Caco-2 (cell line): ENCODE measurements at regions not wholly inside any gene's neighbourhood (a gene's known extent, or its start where the extent isn't known, plus 50 kb on each side); places are given as distances from the start of the nearest gene placed in this dataset.
A peak's percentile ranks its signal among the peaks of the same experiment; 100 is the strongest.

Source experiments
- BruUV-seq: library from RNA; stranded (reverse); fragments of 400-500 nt; replicated peaks from 2 replicates; lab custom pipeline; 2021; lab: Mats Ljungman, UMichigan
- CTCF ChIA-PET: fragments of 300-600 bp; sonication (Branson Sonifier 250); formaldehyde crosslinking; loops from one replicate; lab custom pipeline; 2022; ENCODE audit warnings: antibody characterized with exemption; lab: Charles Lee
- POLR2A ChIA-PET: fragments of 300-600 bp; sonication (Branson Sonifier 250); formaldehyde crosslinking; loops from one replicate; lab custom pipeline; 2022; ENCODE audit warnings: antibody characterized with exemption; lab: Charles Lee
- DNase-seq, 2 experiments: peaks; one replicate each; pipeline versions ENCODE4 v3.0.0 to v3.0.0-alpha.2; 2020 to 2022
- H3K27me3 ChIP-seq: replicated peaks from 2 replicates; pipeline ENCODE4 v1.6.0; 2011; ENCODE audit warnings: low read length; ENCODE audit not compliant: control insufficient read depth, insufficient read depth
- H3K36me3 ChIP-seq: 2 replicates; pipeline ENCODE4 v1.5.1; 2011; ENCODE audit warnings: low read length; ENCODE audit not compliant: control insufficient read depth, insufficient read depth
- H3K4me1 ChIP-seq: fragments of 250-450 bp; sonication (Bioruptor Pico); 2 replicates; pipeline ENCODE4 v1.5.1; 2020; ENCODE audit warnings: mild to moderate bottlenecking
- H3K4me3 ChIP-seq: 2 replicates; pipeline ENCODE4 v1.5.1; 2011; ENCODE audit warnings: low read depth, mild to moderate bottlenecking, control low read depth, low read length
- H3K9me3 ChIP-seq: fragments of 250-450 bp; sonication (Bioruptor Pico); 2 replicates; pipeline ENCODE4 v1.5.1; 2020; ENCODE audit warnings: mild to moderate bottlenecking, moderate library complexity
- H3K27ac Mint-ChIP-seq: one replicate; pipeline ENCODE4 v1.8.0; 2022; ENCODE audit warnings: mixed read lengths; ENCODE audit not compliant: unreplicated experiment
- H3K27me3 Mint-ChIP-seq: one replicate; pipeline ENCODE4 v1.8.0; 2022; ENCODE audit warnings: mixed read lengths; ENCODE audit not compliant: insufficient read depth, unreplicated experiment
- H3K36me3 Mint-ChIP-seq: one replicate; pipeline ENCODE4 v1.8.0; 2022; ENCODE audit warnings: mild to moderate bottlenecking, mixed read lengths; ENCODE audit not compliant: insufficient read depth, unreplicated experiment
- H3K4me1 Mint-ChIP-seq: one replicate; pipeline ENCODE4 v1.8.0; 2022; ENCODE audit warnings: low read depth, mixed read lengths; ENCODE audit not compliant: unreplicated experiment
- H3K4me3 Mint-ChIP-seq: one replicate; pipeline ENCODE4 v1.8.0; 2022; ENCODE audit warnings: mild to moderate bottlenecking, moderate library complexity, mixed read lengths; ENCODE audit not compliant: unreplicated experiment
- H3K9me3 Mint-ChIP-seq: one replicate; pipeline ENCODE4 v1.8.0; 2022; ENCODE audit warnings: mixed read lengths; ENCODE audit not compliant: unreplicated experiment
- intact Hi-C: fragments of 100-400 bp; cut with micrococcal nuclease; formaldehyde crosslinking; loops from one replicate; pipeline ENCODE4 v1.10.0; 2022; ENCODE audit not compliant: unreplicated experiment
- TF ChIP-seq, protein P1 (sequence below), 2 experiments: fragments of 200-600 bp in 1 of 2; IDR thresholded peaks; 1 replicate in 1 of 2; 2 replicates in 1 of 2; pipeline versions ENCODE4 v1.5.1 to v1.8.0; 2011 to 2022; ENCODE audit warnings: antibody characterized with exemption in 1 of 2, control low read depth in 1 of 2, inconsistent platforms in 1 of 2, low read depth in 1 of 2, low read length in 1 of 2, mild to moderate bottlenecking in 1 of 2, moderate library complexity in 1 of 2; ENCODE audit not compliant: insufficient read depth in 1 of 2, severe bottlenecking in 1 of 2, unreplicated experiment in 1 of 2

DNA sequence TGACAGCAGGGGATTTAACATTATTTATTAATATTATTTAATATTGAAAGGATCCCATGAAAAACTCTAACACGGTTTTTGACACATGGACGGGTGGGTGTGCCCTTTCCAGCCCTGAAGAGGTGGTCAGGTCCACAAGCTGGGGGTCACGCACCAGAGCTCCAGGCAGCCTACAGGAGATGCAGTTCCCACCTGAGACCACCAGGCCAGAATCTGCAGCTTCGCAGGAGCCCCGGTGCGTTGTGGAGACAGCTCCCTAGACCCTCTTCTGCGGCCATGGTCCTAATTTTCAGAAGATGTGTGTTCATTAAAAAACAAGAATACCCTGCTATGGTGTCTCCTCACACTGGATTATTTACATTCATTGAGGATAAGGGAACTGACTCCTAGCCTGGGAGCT lies 331.1 kb downstream of the C16orf95 start:
- Mint-ChIP-seq H3K9me3 (peaks cover 2% of the 10 kb centered on the region), H3K4me1 (no peaks in the 10 kb centered on the region), H3K36me3 (peaks cover 10% of the 10 kb centered on the region), H3K27ac (no peak overlapping the region), H3K27me3 (peaks cover 2% of the 10 kb centered on the region), H3K4me3 (no peak overlapping the region)
- TF ChIP-seq, protein P1, sequence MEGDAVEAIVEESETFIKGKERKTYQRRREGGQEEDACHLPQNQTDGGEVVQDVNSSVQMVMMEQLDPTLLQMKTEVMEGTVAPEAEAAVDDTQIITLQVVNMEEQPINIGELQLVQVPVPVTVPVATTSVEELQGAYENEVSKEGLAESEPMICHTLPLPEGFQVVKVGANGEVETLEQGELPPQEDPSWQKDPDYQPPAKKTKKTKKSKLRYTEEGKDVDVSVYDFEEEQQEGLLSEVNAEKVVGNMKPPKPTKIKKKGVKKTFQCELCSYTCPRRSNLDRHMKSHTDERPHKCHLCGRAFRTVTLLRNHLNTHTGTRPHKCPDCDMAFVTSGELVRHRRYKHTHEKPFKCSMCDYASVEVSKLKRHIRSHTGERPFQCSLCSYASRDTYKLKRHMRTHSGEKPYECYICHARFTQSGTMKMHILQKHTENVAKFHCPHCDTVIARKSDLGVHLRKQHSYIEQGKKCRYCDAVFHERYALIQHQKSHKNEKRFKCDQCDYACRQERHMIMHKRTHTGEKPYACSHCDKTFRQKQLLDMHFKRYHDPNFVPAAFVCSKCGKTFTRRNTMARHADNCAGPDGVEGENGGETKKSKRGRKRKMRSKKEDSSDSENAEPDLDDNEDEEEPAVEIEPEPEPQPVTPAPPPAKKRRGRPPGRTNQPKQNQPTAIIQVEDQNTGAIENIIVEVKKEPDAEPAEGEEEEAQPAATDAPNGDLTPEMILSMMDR (IDR thresholded peaks at IDR 0.05; ENCODE audit: insufficient read depth in 1 of 2, low read depth in 1 of 2, low read length in 1 of 2, severe bottlenecking in 1 of 2, unreplicated experiment in 1 of 2): no peak
- intact Hi-C loops: no loop called here
- Histone ChIP-seq H3K27me3 (no peaks in the 10 kb centered on the region), H3K9me3 (peaks cover 12% of the 10 kb centered on the region), H3K36me3 (no peaks in the 10 kb centered on the region), H3K4me3 (no peak overlapping the region), H3K4me1 (no peaks in the 10 kb centered on the region)
- ChIA-PET CTCF (no interaction called here), POLR2A (no interaction called here)
- no peak for DNase-seq
- BruUV-seq: no TSS peak

DNA sequence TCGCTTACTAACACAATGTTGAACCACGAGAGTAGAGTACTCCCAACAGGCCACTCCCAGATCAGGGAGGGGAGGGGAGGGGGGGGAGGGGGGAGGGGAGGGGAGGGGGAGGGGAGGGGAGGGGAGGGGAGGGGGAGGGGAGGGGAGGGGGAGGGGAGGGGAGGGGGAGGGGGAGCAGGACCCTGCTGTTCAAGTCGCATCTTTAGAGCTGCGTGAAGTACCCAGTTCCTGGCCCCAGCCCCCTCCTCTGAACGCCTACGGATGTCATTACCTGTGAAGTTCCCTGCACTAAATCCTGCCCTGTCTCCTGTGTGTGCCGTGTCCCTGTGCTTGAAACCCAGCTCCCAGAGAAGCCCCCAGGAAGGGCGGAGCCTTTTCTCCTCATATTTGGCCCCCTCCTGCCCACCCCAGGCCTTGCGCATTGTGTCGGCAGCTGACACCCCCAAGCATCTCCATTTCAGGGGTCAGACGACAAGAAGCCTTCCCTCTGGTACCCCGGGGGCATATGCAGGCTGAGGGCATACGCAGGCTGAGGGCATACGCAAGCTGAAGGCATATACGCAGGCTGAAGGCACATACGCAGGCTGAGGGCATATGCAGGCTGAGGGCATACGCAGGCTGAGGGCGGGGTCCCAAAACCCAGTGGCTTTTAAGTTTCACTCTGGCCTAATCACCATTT lies 330.2 kb downstream of the C16orf95 start:
- Histone ChIP-seq H3K27me3 (no peaks in the 10 kb centered on the region), H3K4me1 (no peaks in the 10 kb centered on the region), H3K9me3 (peaks cover 12% of the 10 kb centered on the region), H3K4me3 (no peak overlapping the region), H3K36me3 (no peaks in the 10 kb centered on the region)
- no TSS peak for BruUV-seq
- H3K27ac Mint-ChIP-seq: no peak overlapping the region
- DNase-seq: no peak
- peaks cover 2% of the 10 kb centered on the region for H3K27me3 Mint-ChIP-seq
- peaks cover 6% of the 10 kb centered on the region for H3K9me3 Mint-ChIP-seq
- intact Hi-C loops: no loop called here
- TF ChIP-seq, protein P1 (IDR thresholded peaks at IDR 0.05; ENCODE audit: insufficient read depth in 1 of 2, low read depth in 1 of 2, low read length in 1 of 2, severe bottlenecking in 1 of 2, unreplicated experiment in 1 of 2): no peak
- H3K4me3 Mint-ChIP-seq: peak overlapping the region; percentile 37
- CTCF ChIA-PET: no interaction called here
- H3K4me1 Mint-ChIP-seq: no peaks in the 10 kb centered on the region
- POLR2A ChIA-PET: no interaction called here
- peaks cover 10% of the 10 kb centered on the region for H3K36me3 Mint-ChIP-seq

DNA sequence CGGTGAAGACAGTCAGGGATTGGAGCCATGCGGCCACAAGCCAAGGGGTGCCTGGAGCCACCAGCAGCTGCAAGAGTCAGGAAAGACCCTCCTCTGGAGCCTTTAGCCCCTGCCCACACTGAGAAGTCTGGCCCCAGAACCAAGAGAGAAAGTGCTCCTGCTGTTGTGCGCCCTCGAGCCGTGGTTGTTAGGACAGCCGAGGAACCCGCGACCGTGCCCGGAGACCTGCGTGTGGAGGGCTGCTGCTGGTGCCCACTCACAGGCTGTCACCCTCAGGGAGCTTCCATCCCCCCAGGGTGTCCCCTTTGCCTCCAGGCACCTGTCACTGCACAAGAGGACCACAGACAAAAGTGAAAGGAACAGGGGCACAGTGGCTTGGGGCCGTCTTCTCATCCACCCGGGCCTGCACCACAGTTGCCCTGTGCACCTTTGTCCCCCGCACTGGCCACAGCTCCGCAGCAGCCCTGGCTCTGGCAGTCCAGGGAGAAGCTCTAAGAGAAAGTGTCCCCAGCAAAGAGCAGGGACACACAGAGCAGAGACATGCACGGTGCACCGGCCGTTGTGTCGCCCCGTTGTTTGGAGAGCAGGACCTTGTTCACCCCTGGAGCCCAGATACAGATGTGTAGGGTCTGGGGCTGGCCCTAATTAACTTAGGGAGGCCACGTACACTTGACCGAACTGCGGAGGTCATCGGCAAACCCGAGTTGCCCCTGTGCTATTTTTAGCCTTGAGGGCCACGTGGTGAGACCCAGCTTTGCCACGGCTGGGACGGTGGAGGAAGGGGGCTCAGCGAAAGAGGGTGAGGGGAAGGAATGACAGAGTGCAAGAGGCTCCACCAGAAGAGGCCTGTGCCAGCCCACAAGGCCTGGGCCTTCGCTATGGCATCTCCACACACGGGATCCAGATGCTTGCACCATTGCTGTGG lies 329.2 kb downstream of the C16orf95 start:
- Mint-ChIP-seq H3K4me1 (no peaks in the 10 kb centered on the region), H3K27me3 (peaks cover 8% of the 10 kb centered on the region), H3K36me3 (peaks cover 10% of the 10 kb centered on the region), H3K27ac (no peak overlapping the region), H3K9me3 (peaks cover 16% of the 10 kb centered on the region), H3K4me3 (no peak overlapping the region)
- Histone ChIP-seq H3K36me3 (no peaks in the 10 kb centered on the region), H3K27me3 (no peaks in the 10 kb centered on the region; the same call in 1 of the 2 replicates), H3K9me3 (peaks cover 12% of the 10 kb centered on the region), H3K4me1 (no peaks in the 10 kb centered on the region), H3K4me3 (no peak overlapping the region)
- ChIA-PET POLR2A (no interaction called here), CTCF (no interaction called here)
- intact Hi-C loops: no loop called here
- TF ChIP-seq, protein P1 (IDR thresholded peaks at IDR 0.05; ENCODE audit: insufficient read depth in 1 of 2, low read depth in 1 of 2, low read length in 1 of 2, severe bottlenecking in 1 of 2, unreplicated experiment in 1 of 2): no peak
- BruUV-seq: no TSS peak
- no peak for DNase-seq
